HEK293 (cell line): ENCODE measurements at regions not wholly inside any gene's neighbourhood (a gene's known extent, or its start where the extent isn't known, plus 50 kb on each side); places are given as distances from the start of the nearest gene placed in this dataset.

Experiments
- CTCF ChIP-seq: fragments of 450-650 bp; formaldehyde crosslinking; IDR thresholded peaks from 2 replicates; pipeline ENCODE4 v1.5.1; 2016; ENCODE audit warnings: missing biosample characterization, missing genetic modification characterization
- SP3 ChIP-seq: fragments of 450-650 bp; formaldehyde crosslinking; IDR thresholded peaks from 2 replicates; pipeline ENCODE4 v1.5.1; 2016; ENCODE audit warnings: missing biosample characterization, missing genetic modification characterization
- ZNF140 ChIP-seq: fragments of 450-650 bp; formaldehyde crosslinking; IDR thresholded peaks from 2 replicates; pipeline ENCODE4 v1.5.1; 2016; ENCODE audit warnings: missing biosample characterization, missing genetic modification characterization
- ZNF623 ChIP-seq: fragments of 450-650 bp; formaldehyde crosslinking; IDR thresholded peaks from 2 replicates; pipeline ENCODE4 v1.5.1; 2016; ENCODE audit warnings: missing biosample characterization, missing genetic modification characterization
- ZNF660 ChIP-seq: fragments of 450-650 bp; IDR thresholded peaks from 2 replicates; pipeline ENCODE4 v1.5.1; 2018; ENCODE audit warnings: missing biosample characterization, mild to moderate bottlenecking, missing genetic modification characterization
- ZNF701 ChIP-seq: fragments of 450-650 bp; formaldehyde crosslinking; IDR thresholded peaks from 2 replicates; pipeline ENCODE4 v1.5.1; 2016; ENCODE audit warnings: missing biosample characterization, missing genetic modification characterization
- ZNF76 ChIP-seq: fragments of 450-650 bp; formaldehyde crosslinking; IDR thresholded peaks from 2 replicates; pipeline ENCODE4; 2016; ENCODE audit warnings: low read depth, missing biosample characterization, missing genetic modification characterization, borderline replicate concordance

GRCh38 chr4:138675685-138676084 is 339.9 kb upstream of the NOCT start:
- TF ChIP-seq ZNF623 (tag by site-specific recombination), result no peak
- TF ChIP-seq CTCF, result no peak
- no peak for TF ChIP-seq ZNF140 (tag by site-specific recombination)
- no peak for TF ChIP-seq ZNF701 (tag by site-specific recombination)
- TF ChIP-seq SP3 (tag by site-specific recombination), result no peak
- no peak for TF ChIP-seq ZNF76 (tag by site-specific recombination)
- no peak for TF ChIP-seq ZNF660 (tag by site-specific recombination)
